SHP77 (cell line): ENCODE measurements at regions not wholly inside any gene's neighbourhood (a gene's known extent, or its start where the extent isn't known, plus 50 kb on each side); places are given as distances from the start of the nearest gene placed in this dataset.
"Not testable (repeated sequence)": the region's sequence is repeated elsewhere in the genome, so short reads cannot be mapped to it uniquely, and the experiment has no call there.

Experiments
- DNase-seq, 2 experiments: peaks; one replicate each; lab custom pipeline; 2025; lab: John Stamatoyannopoulos, UW

DNA sequence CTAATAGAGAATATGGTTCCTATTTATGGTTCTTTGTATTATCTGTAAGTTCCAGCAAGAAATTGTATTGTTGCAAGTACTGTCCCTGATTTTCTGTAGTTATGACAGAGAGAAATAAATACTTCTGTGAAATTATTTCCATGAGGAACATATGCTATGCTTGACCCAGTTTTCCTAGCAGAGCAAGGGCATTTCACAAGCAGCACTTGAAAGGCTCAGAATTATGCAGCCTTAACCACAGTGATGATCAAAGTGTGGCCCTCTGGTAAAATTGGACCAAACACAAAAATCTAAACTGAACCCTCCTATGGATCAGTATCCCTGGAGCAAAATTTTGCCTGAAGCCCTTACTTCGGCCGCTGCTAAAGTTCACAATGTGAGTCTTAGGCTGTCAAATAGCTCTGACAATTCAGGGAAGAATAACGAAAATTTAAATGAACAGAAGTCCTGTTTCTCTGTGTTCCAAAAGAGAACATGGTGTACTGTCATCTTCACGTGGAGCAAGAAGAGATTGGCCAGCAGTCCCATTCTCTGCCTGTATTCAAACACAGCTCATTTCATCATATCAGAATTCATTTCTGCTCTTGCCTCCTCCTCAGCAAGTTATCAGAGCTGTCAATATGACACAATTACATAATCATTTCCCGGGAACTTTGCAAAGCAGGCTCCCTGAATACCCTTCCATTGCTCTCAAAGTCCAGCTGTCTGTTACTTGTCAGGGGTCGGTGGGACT lies 471.9 kb downstream of the RPS29 start:
- no peak for DNase-seq

DNA sequence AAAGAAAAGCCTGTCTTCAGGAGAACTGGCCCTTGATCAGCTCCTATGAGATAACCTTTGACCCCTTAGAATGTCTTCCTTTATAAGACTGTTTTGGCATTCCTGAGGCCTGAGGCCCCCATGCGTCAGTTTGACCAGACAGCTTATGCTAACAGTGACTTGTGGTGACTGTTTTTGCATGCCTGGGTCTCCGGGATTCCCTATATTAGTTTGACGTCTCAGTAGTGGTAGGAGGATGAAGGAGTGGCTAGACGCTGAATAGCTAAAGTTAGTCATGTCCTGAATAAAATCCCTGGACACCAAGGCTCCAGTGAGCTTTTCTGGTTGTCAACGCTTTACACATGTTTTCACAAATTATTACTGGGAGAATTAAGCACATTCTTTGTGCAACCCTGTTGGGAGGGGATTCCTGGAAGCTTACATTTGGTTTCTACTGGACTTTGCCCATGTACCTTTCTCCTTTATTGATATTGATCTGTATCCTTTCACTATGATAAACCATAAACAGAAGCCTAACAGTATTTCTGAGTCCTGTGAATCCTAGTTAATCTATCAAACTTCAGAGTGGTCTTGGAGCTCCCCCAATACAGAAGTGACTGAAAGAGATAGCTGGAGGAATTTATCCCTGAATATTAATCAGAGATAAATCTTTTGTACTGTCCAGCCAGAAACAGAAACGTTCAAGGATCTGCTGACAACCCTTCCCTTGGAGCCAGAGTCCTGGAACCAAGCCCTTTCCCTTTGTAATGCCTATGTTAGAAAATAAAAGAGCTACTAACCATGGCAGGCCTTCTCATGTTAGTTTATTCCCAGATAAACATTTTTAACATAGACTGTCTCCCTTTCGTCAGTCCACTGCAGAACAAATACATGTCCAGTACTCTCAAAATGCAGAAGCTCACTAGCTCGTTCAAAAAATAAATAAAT lies 479.2 kb downstream of the RPS29 start:
- DNase-seq = no peak

DNA sequence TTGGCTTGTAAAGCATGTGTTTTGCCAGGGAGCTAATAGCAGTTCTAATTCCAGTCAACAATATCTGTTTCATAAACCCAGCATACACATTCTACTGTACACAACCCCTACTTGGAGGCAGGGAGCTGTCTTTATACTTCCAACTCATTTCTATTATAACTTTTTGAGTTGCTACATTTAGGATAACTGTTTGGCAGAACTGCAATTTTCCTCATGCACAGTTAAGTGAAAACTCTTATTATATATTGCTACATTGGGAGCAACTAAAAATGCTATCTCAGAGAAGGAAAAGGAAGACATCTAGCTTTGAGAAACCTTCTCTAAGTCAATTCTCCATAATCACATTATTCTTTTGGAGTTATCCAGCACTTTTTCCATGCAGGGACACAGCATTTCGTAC lies 480.2 kb downstream of the RPS29 start:
- DNase-seq = no peak

DNA sequence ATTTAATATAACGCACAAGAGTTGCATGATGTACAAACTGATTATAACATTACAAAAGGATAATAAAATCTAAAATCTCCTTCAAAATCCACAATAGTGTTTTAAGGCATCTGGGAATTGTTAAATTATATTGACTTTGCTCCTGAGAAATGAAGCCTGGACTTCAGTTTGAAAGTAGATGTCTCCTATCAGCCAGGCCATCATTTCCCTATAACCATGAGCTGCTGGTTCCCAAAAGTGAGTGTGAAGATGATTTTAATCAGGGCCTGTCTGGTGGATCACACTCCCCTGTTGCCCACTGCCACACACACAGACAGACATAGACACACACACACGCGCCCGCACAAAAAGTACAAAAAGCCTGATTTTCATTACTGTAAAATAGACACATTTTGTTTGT lies 480.7 kb downstream of the RPS29 start:
- DNase-seq = no peak

DNA sequence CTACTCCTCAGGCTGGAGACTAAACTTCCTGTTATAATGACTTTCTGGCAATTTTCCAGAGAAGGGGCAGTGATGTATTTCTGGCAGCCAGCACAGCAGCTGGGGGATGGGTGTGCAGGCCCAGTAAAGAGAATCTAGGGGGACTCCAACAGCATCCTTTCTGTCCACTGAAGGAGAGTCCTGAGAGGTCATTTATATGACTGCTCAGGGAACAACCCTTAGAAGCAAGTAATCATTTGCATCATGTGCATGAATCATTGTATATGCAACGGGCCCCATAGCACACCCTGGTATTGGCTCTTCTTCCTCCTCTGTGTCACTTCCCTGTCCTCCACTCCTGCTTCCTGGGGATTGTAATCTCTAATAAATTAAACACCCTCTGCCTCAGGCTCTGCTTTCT lies 493.8 kb downstream of the RPS29 start:
- DNase-seq = peak in 1 of 2 experiments; percentile 28

DNA sequence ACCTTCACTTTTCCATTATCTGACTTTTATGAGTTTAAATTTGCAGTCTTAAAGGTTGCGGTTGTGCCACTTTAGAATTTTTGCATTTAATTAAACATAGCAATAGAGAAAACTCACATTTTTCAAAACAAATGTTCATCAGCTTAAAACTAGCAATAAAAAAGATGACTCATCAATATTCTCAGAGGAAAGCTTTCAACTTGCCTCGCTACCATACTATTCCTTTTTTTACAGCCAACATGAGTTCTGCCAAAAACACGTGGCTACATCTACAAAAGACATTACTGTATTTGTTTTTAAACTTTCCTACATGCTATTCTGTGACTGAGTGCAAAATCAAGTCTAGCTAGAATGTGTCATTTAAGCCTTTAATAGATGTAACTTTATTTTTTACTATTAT lies 497.1 kb downstream of the RPS29 start:
- DNase-seq = no peak

GRCh38 chr14:49073292-49073691 lies 512.9 kb downstream of the RPS29 start:
- DNase-seq = not testable (repeated sequence)

DNA sequence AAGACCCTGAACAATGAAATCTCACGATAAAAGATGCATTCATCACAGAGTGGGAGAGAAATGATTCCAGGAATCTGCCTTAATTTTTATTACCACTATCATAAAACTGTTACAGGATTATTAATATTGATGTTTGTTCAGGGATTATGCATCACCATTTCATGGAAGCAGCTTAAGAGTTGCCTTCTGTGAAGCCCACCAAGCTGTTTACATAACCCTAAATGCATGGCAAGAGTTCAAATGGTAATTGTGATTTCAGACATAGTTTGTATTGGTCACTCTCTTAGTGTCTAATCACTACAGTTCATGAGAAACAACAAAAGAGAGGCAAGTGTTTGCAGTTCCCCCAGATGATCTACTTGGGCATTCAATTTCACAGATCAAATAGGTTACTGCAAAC lies 527.7 kb downstream of the RPS29 start:
- peak in 1 of 2 experiments; percentile 61 for DNase-seq

- no peak for DNase-seq
These were observed 528.2 kb downstream of the RPS29 start for GRCh38 chr14:49057838-49058510.

- DNase-seq = no peak
These were observed 530.2 kb downstream of the RPS29 start for GRCh38 chr14:49056021-49056420.

GRCh38 chr14:49052521-49052920 lies 533.7 kb downstream of the RPS29 start:
- peak; percentile 12 to 19 for DNase-seq

DNA sequence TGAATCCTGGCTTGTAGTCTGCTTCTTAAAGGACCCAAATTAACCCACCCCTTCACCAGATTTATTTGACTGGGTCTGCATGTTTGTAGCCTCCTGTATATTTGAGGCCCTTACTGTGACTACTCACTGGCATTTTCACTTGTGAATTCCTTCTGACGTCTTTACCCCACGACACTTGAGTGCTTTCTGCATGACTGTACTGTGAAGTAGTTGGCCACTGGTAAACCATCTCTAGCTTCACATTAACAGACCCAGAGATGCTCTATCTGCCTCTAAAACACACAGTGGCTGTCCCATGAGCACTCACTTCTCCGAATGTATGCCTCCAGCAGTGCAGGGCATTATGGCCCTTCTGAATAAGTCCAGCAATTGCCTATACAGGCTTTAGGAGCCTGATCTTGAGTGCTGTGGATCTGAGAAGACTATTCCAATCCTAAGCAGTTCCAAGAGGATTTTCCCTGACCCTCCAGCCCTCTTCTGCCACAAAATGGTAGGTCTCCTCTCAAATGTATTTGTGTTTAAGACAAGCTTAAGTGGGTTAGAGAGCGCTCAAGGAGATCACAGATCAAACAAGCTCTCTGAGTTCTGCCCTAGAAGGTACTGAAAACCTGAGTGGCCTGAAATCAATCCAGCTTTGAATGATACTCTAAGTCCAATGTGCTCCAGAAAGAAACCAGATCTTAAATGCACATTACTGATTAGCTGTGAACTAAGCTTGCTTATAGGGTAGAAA lies 534.7 kb downstream of the RPS29 start:
- DNase-seq = no peak

DNA sequence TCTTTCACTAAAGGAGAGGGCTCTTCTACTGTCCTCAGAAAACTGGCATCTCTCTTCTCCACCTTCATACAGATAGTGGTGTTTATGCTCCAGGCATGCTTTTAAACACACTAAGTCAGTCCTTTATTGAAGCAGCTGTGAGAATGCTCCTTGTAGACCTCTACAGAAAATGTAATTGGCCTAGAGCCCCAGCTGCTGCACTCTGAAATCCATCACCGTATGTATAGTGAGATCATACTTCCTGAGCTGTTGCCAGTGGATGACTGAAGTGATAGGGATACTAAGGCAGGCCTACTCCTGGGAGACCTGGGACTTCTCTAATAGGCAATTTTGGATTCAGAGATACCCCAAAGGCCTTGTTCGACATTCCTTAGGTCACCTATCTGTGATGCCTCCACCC lies 535.4 kb downstream of the RPS29 start:
- DNase-seq = peak; percentile 22 to 57

DNA sequence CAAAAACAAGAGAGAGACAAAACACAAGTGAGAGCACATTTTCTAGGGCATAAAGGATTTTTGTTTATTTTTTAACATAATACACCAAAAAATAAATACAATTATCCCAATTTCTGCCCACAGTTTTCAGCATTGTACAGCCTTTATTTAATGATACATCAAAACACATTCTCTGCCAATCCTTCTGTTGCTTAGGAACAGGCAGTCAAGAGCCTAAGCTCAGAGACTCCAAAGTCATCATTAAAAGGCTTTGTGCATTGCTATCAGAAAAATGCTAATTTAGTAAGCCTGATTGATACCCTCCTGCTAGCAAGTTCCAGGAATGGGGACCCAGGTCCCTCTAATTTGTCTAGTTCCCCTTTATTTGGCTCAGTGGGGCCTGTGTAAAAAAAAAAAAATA lies 536.5 kb downstream of the RPS29 start:
- DNase-seq = no peak

DNA sequence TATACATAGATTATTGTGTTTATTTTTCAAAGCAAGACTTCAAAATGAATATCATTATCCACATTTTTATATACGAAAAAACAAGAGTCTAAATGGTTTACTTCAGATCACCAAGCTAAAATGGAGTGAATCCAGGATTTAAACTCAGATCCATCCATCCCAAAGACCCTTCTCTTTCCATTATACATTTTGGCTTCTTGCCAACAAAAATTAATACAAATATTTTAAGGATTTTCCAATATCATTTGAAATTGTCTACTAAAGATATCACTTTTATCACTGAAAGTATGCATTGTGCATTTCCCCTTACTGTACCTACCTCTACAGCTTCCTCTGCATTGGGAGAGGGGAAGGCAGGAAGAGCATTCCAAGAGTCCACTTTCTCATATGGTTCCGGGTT lies 541.2 kb downstream of the RPS29 start:
- no peak for DNase-seq

DNA sequence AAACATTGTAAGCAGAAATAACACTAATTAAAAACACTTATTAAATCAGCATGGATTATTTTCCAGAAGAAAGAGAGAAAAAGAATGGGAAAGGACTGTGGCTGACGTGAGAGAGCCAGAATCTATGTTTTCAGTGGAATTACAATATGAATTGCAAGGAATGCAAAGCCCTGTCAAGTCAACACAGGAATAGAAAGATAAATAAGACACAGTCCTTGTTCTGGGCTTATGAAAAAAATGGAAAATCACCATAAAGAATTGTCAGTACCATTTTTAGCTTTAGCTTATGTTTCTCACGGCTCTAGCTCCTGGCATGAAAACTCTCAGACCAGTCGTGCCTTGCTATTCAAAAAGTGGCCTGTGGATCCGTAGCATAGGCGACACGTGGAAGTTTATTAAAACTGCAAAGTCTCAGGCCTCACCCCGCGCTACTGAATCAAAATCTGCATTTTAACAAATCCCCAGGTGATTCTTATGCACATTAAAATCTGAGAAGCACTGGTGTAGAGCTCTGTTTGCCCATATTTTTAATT lies 549.1 kb downstream of the RPS29 start:
- DNase-seq = no peak

- DNase-seq = no peak
These were observed 549.9 kb downstream of the RPS29 start for GRCh38 chr14:49036266-49036665.

- no peak for DNase-seq
These were observed 553.0 kb downstream of the RPS29 start for GRCh38 chr14:49033131-49033530.

GRCh38 chr14:49031710-49032109 lies 554.5 kb downstream of the RPS29 start:
- not testable (repeated sequence) for DNase-seq

GRCh38 chr14:49019467-49020115 lies 566.6 kb downstream of the RPS29 start:
- DNase-seq = no peak

DNA sequence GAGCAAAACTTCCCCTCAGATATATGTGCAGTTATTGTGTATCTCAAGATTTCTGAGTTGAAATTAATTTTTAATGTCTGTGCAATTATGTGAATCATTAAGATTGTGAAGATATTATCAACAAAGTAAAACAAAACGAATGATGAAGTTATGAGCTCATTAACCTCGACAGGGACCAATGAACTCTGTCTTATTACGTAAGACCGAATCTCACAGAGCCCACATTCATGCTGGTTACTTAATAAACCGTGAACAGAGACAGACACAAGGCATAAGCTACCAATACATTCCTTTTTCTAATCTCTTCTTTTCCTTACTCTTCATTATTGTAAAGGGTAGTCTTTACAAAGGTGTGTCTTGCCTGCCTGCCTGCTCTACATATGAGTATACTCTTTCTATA lies 568.7 kb downstream of the RPS29 start:
- DNase-seq = no peak
